ENCODE measurements at regions not wholly inside any gene's neighbourhood (a gene's known extent, or its start where the extent isn't known, plus 50 kb on each side); places are given as distances from the start of the nearest gene placed in this dataset.

DNA sequence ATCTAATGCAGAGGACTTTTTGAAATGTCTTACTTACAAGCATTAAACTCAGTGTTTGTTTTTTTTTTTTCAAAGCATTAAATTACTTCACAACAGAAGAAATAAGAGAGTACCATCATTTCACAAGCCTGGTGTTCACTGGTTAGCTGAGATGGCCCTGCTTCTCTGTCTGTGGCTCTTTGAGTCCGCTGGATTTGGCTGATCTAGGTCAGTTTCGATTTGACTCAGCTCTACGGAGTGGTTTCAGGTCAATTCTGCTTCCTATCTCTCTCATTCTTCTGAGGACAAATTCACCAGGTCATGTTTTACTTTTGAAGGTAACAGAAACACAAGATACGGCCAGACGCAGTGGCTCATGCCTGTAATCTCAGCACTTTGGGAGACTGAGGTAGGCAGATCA, 1066.1 kb downstream of the FLRT2 start:
- TF ChIP-seq EZH2 (IDR thresholded peaks at IDR 0.05; ENCODE audit: borderline replicate concordance, low read depth, low read length, severe bottlenecking) = no peak
- TF ChIP-seq, protein P1, sequence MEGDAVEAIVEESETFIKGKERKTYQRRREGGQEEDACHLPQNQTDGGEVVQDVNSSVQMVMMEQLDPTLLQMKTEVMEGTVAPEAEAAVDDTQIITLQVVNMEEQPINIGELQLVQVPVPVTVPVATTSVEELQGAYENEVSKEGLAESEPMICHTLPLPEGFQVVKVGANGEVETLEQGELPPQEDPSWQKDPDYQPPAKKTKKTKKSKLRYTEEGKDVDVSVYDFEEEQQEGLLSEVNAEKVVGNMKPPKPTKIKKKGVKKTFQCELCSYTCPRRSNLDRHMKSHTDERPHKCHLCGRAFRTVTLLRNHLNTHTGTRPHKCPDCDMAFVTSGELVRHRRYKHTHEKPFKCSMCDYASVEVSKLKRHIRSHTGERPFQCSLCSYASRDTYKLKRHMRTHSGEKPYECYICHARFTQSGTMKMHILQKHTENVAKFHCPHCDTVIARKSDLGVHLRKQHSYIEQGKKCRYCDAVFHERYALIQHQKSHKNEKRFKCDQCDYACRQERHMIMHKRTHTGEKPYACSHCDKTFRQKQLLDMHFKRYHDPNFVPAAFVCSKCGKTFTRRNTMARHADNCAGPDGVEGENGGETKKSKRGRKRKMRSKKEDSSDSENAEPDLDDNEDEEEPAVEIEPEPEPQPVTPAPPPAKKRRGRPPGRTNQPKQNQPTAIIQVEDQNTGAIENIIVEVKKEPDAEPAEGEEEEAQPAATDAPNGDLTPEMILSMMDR (IDR thresholded peaks at IDR 0.05; ENCODE audit: borderline replicate concordance, extremely low read depth, low read length, poor library complexity, severe bottlenecking) = no peak
